ENCODE measurements at regions not wholly inside any gene's neighbourhood (a gene's known extent, or its start where the extent isn't known, plus 50 kb on each side); places are given as distances from the start of the nearest gene placed in this dataset.
A peak's percentile ranks its signal among the peaks of the same experiment; 100 is the strongest.

DNA sequence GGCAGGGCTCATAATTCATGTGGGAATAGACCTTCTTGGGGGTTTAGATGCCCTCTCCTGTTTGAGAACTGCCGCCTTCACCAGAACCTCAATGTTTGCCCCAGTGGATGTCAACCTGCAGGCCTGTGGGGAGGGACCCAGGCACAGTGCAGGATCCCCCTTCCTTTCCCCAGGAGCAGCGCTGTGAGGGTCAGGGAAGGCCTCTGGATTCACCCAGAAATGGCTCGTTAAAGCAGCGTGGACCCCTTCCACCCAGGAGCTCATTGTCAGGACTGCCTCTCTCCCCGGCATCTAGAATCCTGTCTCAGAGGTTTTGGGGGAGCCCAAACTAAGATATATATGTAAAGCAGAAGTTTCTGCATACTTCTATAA, 188.3 kb downstream of the GADD45G start:
- TF ChIP-seq, protein P1, sequence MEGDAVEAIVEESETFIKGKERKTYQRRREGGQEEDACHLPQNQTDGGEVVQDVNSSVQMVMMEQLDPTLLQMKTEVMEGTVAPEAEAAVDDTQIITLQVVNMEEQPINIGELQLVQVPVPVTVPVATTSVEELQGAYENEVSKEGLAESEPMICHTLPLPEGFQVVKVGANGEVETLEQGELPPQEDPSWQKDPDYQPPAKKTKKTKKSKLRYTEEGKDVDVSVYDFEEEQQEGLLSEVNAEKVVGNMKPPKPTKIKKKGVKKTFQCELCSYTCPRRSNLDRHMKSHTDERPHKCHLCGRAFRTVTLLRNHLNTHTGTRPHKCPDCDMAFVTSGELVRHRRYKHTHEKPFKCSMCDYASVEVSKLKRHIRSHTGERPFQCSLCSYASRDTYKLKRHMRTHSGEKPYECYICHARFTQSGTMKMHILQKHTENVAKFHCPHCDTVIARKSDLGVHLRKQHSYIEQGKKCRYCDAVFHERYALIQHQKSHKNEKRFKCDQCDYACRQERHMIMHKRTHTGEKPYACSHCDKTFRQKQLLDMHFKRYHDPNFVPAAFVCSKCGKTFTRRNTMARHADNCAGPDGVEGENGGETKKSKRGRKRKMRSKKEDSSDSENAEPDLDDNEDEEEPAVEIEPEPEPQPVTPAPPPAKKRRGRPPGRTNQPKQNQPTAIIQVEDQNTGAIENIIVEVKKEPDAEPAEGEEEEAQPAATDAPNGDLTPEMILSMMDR (IDR thresholded peaks at IDR 0.05; ENCODE audit: control insufficient read depth, extremely low read depth, insufficient read depth): no peak
- no peak overlapping the region for H3K4me3 ChIP-seq (ENCODE audit: low read depth, low read length)
- no peak for DNase-seq (ENCODE audit: low read depth)

DNA sequence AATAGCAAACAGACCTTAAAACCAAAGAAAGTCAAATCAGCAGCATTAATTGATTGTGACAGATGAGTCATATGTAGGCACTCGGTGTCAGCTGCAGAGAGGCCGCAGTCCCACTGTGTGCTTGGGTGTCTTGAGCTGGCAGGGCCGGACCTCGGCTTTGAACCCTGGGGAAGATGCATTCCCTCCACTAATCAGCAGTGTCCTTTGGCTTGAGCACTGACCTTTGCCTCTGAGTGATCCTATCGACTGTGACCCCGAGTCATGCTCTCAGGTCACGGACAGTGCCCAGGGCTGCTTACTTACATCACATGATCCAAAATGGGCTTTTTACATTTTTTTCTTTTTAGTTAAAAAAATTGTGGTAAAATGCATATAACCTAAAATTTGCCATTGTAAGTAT, 188.7 kb downstream of the GADD45G start:
- DNase-seq (ENCODE audit: low read depth): no peak
- TF ChIP-seq, protein P1 (IDR thresholded peaks at IDR 0.05; ENCODE audit: control insufficient read depth, extremely low read depth, insufficient read depth): no peak
- H3K4me3 ChIP-seq (ENCODE audit: low read depth, low read length): no peak overlapping the region

DNA sequence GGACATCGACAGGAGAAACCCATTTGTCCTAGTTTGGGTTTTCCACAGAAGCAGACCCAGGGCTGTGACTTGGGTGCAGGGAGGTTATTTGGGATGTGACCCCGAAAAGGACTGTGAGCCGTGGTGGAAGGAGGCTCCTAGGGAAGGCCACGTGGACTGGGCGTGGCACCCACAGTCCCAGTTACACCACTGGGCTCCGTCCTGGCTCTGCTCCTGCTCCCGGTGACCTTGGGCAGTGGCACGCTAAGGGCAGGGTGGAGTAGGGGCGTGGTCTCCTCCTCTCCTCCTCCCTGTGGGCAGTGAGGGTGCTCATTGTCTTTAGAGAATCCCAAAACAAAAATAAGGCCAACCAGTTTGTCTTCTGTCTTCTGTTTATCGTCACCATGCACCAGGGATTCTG, 190.1 kb downstream of the GADD45G start:
- no peak overlapping the region for H3K4me3 ChIP-seq (ENCODE audit: low read depth, low read length)
- no peak for DNase-seq (ENCODE audit: low read depth)
- TF ChIP-seq, protein P1 (IDR thresholded peaks at IDR 0.05; ENCODE audit: control insufficient read depth, extremely low read depth, insufficient read depth): no peak

DNA sequence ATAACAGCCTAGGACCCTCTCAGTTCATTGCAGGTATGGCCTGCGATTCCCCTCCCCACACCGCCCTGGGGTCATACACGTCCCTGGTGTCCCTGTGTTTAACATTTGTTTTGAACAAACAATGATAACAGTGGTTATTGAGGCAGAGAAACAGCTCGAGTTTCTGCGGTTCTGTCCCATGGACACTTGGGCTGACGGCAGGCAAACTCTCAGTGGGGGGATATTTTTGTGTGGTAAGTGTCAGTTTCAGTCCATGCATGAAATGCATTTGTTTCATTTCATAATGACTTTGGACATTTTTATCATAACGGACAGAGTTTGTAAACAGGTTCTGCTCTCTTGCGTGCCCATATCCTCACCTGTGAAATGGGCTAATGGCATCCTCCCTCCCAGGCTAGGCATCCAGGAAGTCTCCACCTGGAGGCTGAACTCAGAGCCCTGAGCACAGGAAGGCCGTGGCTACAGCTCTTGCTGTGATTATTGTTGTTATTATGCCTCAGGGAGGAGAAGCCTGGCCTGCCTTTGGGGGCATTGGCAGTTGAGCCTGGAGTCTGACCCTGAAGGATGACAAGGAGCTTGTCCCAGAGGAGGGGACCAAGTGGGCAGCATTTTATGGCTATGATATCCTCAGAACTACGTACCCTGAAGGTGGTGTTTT, 190.9 kb downstream of the GADD45G start:
- no peak for DNase-seq (ENCODE audit: low read depth)
- H3K4me3 ChIP-seq (ENCODE audit: low read depth, low read length): no peak overlapping the region
- TF ChIP-seq, protein P1 (IDR thresholded peaks at IDR 0.05; ENCODE audit: control insufficient read depth, extremely low read depth, insufficient read depth): no peak

DNA sequence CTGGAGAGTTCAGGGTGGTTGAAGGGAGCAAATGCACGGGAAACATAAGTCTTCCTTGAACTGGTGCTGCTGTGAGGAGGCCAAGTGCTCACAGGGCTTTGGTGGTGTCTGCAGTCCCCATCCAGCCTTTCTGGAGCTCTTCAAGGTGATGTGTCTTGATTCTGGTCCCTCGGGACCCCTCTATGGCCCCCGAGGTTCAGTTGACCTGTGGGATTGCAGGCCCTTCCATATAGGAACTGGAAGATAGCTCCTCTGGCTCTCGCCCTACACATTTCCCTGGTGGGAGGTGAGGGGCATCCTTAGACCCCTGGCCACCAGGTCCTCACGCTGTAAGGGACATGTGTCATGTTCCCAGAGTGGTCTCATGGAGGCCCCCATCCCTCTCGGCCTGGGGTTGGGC, 191.8 kb downstream of the GADD45G start:
- TF ChIP-seq, protein P1 (IDR thresholded peaks at IDR 0.05; ENCODE audit: control insufficient read depth, extremely low read depth, insufficient read depth): no peak
- no peak overlapping the region for H3K4me3 ChIP-seq (ENCODE audit: low read depth, low read length)
- DNase-seq (ENCODE audit: low read depth): no peak

DNA sequence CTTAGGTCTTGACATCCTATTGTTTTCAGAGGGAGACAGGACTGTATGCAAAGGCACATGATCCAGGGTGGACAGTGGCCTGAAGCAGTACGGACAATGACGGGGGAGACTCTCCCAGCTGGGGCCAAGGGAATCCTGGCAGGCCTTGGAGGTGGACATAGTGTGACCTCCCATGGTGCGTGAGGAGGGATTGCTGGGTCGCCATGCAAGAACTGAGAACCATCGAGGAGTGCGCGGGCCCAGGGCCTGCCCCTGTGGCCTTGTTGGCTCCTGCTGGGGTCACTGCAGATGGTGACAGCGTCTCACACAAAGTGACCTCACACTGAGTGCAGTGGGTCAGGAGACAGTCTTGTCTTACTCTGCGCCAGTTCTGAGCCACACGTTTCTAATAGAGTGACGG, 192.4 kb downstream of the GADD45G start:
- TF ChIP-seq, protein P1 (IDR thresholded peaks at IDR 0.05; ENCODE audit: control insufficient read depth, extremely low read depth, insufficient read depth): no peak
- no peak for DNase-seq (ENCODE audit: low read depth)
- no peak overlapping the region for H3K4me3 ChIP-seq (ENCODE audit: low read depth, low read length)

DNA sequence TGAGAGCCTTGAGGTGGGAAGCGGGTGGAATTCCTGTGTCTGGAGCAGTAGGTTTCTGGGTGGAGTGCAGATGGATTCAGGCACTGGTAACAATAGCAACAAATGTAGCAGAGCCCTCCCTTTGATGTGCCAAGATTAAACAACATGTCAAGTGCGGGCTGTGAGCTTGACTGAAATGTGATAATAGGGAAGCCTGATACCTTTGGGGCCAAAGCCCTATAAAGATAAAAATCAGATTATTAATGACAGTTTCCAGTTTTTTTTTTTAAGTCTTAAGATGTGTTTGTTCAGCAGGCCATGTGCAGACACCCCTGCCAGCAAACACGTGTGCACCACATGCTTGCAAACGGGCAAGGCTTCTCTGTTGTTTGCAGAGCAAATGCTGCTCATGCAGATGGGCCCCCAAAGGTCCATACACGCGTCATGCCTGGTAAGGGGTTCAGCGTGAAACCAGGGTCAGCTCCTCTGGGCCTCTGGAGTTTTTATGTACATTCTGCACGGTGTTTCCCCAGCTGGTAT, 193.2 kb downstream of the GADD45G start:
- H3K4me3 ChIP-seq (ENCODE audit: low read depth, low read length): no peak overlapping the region
- DNase-seq (ENCODE audit: low read depth): peak; percentile 72
- TF ChIP-seq, protein P1 (IDR thresholded peaks at IDR 0.05; ENCODE audit: control insufficient read depth, extremely low read depth, insufficient read depth): no peak
